Subcutaneous abdominal adipose tissue (tissue), 5 donors: ENCODE measurements at regions not wholly inside any gene's neighbourhood (a gene's known extent, or its start where the extent isn't known, plus 50 kb on each side); places are given as distances from the start of the nearest gene placed in this dataset.

Experiments
- H3K27ac ChIP-seq: one replicate; pipeline ENCODE4 v1.7.0; 2013; ENCODE audit warnings: low read depth, mild to moderate bottlenecking, inconsistent platforms, low read length, moderate library complexity
- H3K27me3 ChIP-seq, 5 donors: one replicate each; pipeline ENCODE4 v1.7.0; 2013; ENCODE audit warnings: low read length in 5 of 5, inconsistent platforms in 1 of 5; ENCODE audit not compliant: control insufficient read depth in 5 of 5, insufficient read depth in 4 of 5
- H3K36me3 ChIP-seq, 5 donors: one replicate each; pipeline ENCODE4 v1.7.0; 2013; ENCODE audit warnings: low read length in 5 of 5; ENCODE audit not compliant: control insufficient read depth in 5 of 5, insufficient read depth in 5 of 5
- H3K4me1 ChIP-seq, 5 donors: one replicate each; pipeline ENCODE4 v1.7.0; 2013; ENCODE audit warnings: low read length in 5 of 5, mild to moderate bottlenecking in 3 of 5, moderate library complexity in 1 of 5; ENCODE audit not compliant: control insufficient read depth in 5 of 5, insufficient read depth in 5 of 5
- H3K4me3 ChIP-seq, 5 donors: one replicate each; pipeline ENCODE4 v1.7.0; 2013; ENCODE audit warnings: low read length in 5 of 5, low read depth in 1 of 5
- H3K9ac ChIP-seq, 5 donors: one replicate each; pipeline ENCODE4 v1.7.0; 2013; ENCODE audit warnings: low read length in 5 of 5, mild to moderate bottlenecking in 4 of 5, moderate library complexity in 3 of 5
- H3K9me3 ChIP-seq, 5 donors: one replicate each; pipeline ENCODE4 v1.7.0; 2013; ENCODE audit warnings: low read length in 5 of 5; ENCODE audit not compliant: control insufficient read depth in 5 of 5
- donor health status: healthy.
- donor health status: healthy.
- donor health status: healthy.
- donor health status: healthy.
- donor health status: healthy.

- Histone ChIP-seq H3K27me3 (no peaks in the 10 kb centered on the region), H3K4me1 (no peaks in the 10 kb centered on the region), H3K9ac (no peak overlapping the region), H3K36me3 (no peaks in the 10 kb centered on the region), H3K9me3 (peaks cover 0 to 2% (median 0%) of the 10 kb centered on the region in 5 donors), H3K27ac (no peak overlapping the region), H3K4me3 (no peak overlapping the region)
Measured at GRCh38 chr3:74122281-74122680, 492.2 kb downstream of the CNTN3 start.

GRCh38 chr3:74121761-74122160 lies 492.7 kb downstream of the CNTN3 start:
- Histone ChIP-seq H3K9ac (no peak overlapping the region), H3K4me3 (no peak overlapping the region), H3K36me3 (no peaks in the 10 kb centered on the region), H3K27me3 (no peaks in the 10 kb centered on the region), H3K9me3 (peaks cover 0 to 2% (median 0%) of the 10 kb centered on the region in 5 donors), H3K27ac (no peak overlapping the region), H3K4me1 (no peaks in the 10 kb centered on the region)

GRCh38 chr3:74119221-74119620 lies 494.5 kb upstream of the PDZRN3 start:
- Histone ChIP-seq H3K36me3 (no peaks in the 10 kb centered on the region), H3K9ac (no peak overlapping the region), H3K4me3 (no peak overlapping the region), H3K4me1 (no peaks in the 10 kb centered on the region), H3K9me3 (peaks cover 0 to 2% (median 0%) of the 10 kb centered on the region in 5 donors), H3K27ac (no peak overlapping the region), H3K27me3 (no peaks in the 10 kb centered on the region)

DNA sequence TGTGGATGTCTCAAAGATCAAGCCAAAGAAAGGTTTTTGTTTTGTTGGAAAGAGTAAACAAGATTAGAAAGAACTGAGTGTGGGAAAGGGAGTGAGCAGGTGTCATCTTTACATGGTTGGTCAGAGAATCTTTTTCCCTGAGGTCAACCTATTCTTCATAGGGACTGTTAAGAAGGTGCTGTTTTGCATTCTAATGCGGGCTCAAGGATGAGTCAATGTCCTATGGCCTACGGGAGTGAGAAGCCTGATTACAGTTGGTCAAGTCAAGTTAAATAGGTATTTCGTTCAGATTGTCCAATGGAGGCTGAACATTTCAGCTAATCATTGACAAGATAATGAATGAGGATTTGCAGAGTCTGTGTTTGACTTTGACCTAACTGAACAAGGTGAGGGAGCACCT lies 491.2 kb upstream of the PDZRN3 start:
- no peak overlapping the region for H3K4me3 ChIP-seq
- no peaks in the 10 kb centered on the region for H3K36me3 ChIP-seq
- H3K4me1 ChIP-seq = no peaks in the 10 kb centered on the region
- H3K27ac ChIP-seq = no peak overlapping the region
- peaks cover 0 to 1% (median 0%) of the 10 kb centered on the region in 5 donors for H3K9me3 ChIP-seq
- no peaks in the 10 kb centered on the region for H3K27me3 ChIP-seq
- H3K9ac ChIP-seq = no peak overlapping the region

- Histone ChIP-seq H3K9me3 (no peaks in the 10 kb centered on the region), H3K4me1 (peaks cover 0 to 5% (median 0%) of the 10 kb centered on the region in 5 donors), H3K27ac (no peak overlapping the region), H3K27me3 (no peaks in the 10 kb centered on the region), H3K9ac (no peak overlapping the region), H3K4me3 (no peak overlapping the region), H3K36me3 (no peaks in the 10 kb centered on the region)
Measured at GRCh38 chr3:74107451-74107850, 482.7 kb upstream of the PDZRN3 start.

GRCh38 chr3:74106925-74107324 lies 482.2 kb upstream of the PDZRN3 start:
- no peak overlapping the region for H3K27ac ChIP-seq
- no peaks in the 10 kb centered on the region for H3K36me3 ChIP-seq
- no peak overlapping the region for H3K4me3 ChIP-seq
- no peaks in the 10 kb centered on the region for H3K27me3 ChIP-seq
- H3K9ac ChIP-seq = no peak overlapping the region
- peaks cover 0 to 5% (median 0%) of the 10 kb centered on the region in 5 donors for H3K4me1 ChIP-seq
- no peaks in the 10 kb centered on the region for H3K9me3 ChIP-seq

- no peak overlapping the region for H3K27ac ChIP-seq
- no peak overlapping the region for H3K9ac ChIP-seq
- no peaks in the 10 kb centered on the region for H3K27me3 ChIP-seq
- H3K4me1 ChIP-seq = no peaks in the 10 kb centered on the region
- no peaks in the 10 kb centered on the region for H3K36me3 ChIP-seq
- H3K9me3 ChIP-seq = no peaks in the 10 kb centered on the region
- no peak overlapping the region for H3K4me3 ChIP-seq
Measured at GRCh38 chr3:74091204-74091603, 466.5 kb upstream of the PDZRN3 start.

DNA sequence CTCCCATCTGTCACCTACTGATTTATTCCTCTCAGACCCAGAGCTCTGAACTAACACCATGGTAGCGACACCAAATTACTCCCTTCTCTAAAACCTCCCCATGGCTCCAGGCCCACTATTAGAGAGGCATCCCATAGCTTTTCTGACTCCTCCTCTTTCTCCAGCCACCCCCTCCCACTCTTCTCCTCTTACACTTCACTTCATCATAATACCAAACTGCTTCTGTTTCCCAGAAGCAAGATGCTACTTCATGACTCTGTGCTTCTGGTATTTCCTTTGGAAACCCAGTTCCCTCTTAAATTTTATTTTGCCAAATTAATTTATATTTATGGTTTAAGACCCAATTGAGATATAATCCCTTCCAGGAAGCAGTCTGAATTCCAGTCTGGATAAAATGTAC lies 465.1 kb upstream of the PDZRN3 start:
- H3K9ac ChIP-seq = no peak overlapping the region
- no peak overlapping the region for H3K4me3 ChIP-seq
- no peaks in the 10 kb centered on the region for H3K36me3 ChIP-seq
- H3K4me1 ChIP-seq = no peaks in the 10 kb centered on the region
- H3K9me3 ChIP-seq = no peaks in the 10 kb centered on the region
- H3K27me3 ChIP-seq = no peaks in the 10 kb centered on the region
- H3K27ac ChIP-seq = no peak overlapping the region

- no peak overlapping the region for H3K9ac ChIP-seq
- no peak overlapping the region for H3K27ac ChIP-seq
- no peaks in the 10 kb centered on the region for H3K36me3 ChIP-seq
- H3K4me3 ChIP-seq = no peak overlapping the region
- H3K27me3 ChIP-seq = no peaks in the 10 kb centered on the region
- H3K4me1 ChIP-seq = peaks cover 0 to 19% (median 9%) of the 10 kb centered on the region in 5 donors
- no peaks in the 10 kb centered on the region for H3K9me3 ChIP-seq
Measured at GRCh38 chr3:74080056-74080461, 455.3 kb upstream of the PDZRN3 start.

DNA sequence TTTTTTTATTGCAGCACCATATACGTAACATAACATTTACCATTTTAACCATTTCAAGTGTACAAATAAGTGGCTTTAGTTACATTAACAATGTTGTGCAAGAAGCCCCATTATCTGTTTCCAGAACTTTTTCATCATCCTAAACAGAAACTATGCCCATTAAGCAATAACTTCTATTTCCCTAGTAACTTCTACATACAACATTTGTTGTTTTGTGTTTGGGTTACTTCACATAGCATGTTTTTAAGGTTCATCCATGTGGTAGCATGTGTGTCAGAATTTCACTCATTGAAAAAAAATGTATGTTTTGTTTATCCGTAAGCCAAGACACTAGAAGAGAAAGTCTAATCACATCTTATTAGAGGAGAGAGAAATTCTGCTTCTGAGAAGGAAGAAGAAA lies 450.5 kb upstream of the PDZRN3 start:
- Histone ChIP-seq H3K9me3 (no peaks in the 10 kb centered on the region), H3K4me3 (no peak overlapping the region), H3K36me3 (no peaks in the 10 kb centered on the region), H3K27ac (no peak overlapping the region), H3K4me1 (peaks cover 0 to 22% (median 9%) of the 10 kb centered on the region in 5 donors), H3K27me3 (no peaks in the 10 kb centered on the region), H3K9ac (no peak overlapping the region)

DNA sequence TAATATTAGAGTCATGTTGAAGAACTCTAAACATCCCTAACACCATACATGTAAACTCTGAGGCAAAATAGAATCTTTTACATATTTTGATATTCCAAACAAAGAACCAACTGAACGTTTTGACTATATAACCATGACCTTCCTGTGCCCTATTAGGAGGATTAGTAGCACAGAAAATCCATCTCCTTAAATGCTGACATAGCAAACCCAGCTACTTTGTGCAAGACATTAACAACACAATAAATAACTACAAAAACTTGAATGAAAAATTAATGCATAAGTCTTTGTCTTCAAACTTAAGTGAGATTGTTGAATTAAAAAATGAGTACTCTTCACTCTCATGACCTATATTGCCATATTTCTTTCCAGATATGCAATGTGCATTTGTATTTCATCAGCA lies 450.0 kb upstream of the PDZRN3 start:
- H3K9me3 ChIP-seq = no peaks in the 10 kb centered on the region
- H3K27me3 ChIP-seq = no peaks in the 10 kb centered on the region
- H3K4me3 ChIP-seq = no peak overlapping the region
- H3K9ac ChIP-seq = no peak overlapping the region
- peaks cover 0 to 20% (median 6%) of the 10 kb centered on the region in 5 donors for H3K4me1 ChIP-seq
- H3K27ac ChIP-seq = no peak overlapping the region
- H3K36me3 ChIP-seq = no peaks in the 10 kb centered on the region
